Hematopoietic multipotent progenitor cell (in vitro differentiated cells): ENCODE measurements at regions not wholly inside any gene's neighbourhood (a gene's known extent, or its start where the extent isn't known, plus 50 kb on each side); places are given as distances from the start of the nearest gene placed in this dataset.

Experiments
- DNase-seq, 3 donors: peaks; one replicate each; pipeline ENCODE4 v3.0.0-alpha.2; 2011 to 2015; ENCODE audit warnings: low read depth in 2 of 3, low spot score in 2 of 3

GRCh38 chr2:9156483-9156882, 50.1 kb upstream of the ASAP2 start:
- no peak for DNase-seq

- no peak for DNase-seq
Measured at GRCh38 chr2:9154061-9154460, 52.6 kb upstream of the ASAP2 start.

GRCh38 chr2:9153643-9153980, 53.0 kb upstream of the ASAP2 start:
- no peak for DNase-seq

- no peak for DNase-seq
Measured at GRCh38 chr2:9152975-9153642, 53.5 kb upstream of the ASAP2 start.

- no peak for DNase-seq
Measured at GRCh38 chr2:9150906-9151305, 55.7 kb upstream of the ASAP2 start.

GRCh38 chr2:9150568-9150900, 56.1 kb upstream of the ASAP2 start:
- DNase-seq: no peak

- DNase-seq: no peak
Measured at GRCh38 chr2:9149726-9150567, 56.7 kb upstream of the ASAP2 start.

- DNase-seq: no peak
Measured at GRCh38 chr2:9149388-9149660, 57.3 kb upstream of the ASAP2 start.

GRCh38 chr2:9146646-9147045, 60.0 kb upstream of the ASAP2 start:
- DNase-seq: no peak

GRCh38 chr2:9145752-9146430, 60.7 kb upstream of the ASAP2 start:
- no peak for DNase-seq

GRCh38 chr2:9145109-9145751, 61.4 kb upstream of the ASAP2 start:
- no peak for DNase-seq

- DNase-seq: no peak
Measured at GRCh38 chr2:9144617-9145016, 62.0 kb upstream of the ASAP2 start.

- DNase-seq: no peak
Measured at GRCh38 chr2:9144046-9144445, 62.6 kb upstream of the ASAP2 start.

GRCh38 chr2:9143264-9143815, 63.3 kb upstream of the ASAP2 start:
- DNase-seq: no peak

GRCh38 chr2:9142551-9143263, 63.9 kb upstream of the ASAP2 start:
- DNase-seq: peak; percentile 44 to 86 (median 80)

- DNase-seq: no peak
Measured at GRCh38 chr2:9141706-9142460, 64.7 kb upstream of the ASAP2 start.

GRCh38 chr2:9141091-9141667, 65.4 kb upstream of the ASAP2 start:
- no peak for DNase-seq

GRCh38 chr2:9140645-9141044, 66.0 kb upstream of the ASAP2 start:
- DNase-seq: no peak
